ENCODE measurements at regions not wholly inside any gene's neighbourhood (a gene's known extent, or its start where the extent isn't known, plus 50 kb on each side); places are given as distances from the start of the nearest gene placed in this dataset.

GRCh38 chr2:76467326-76467725 is 756.6 kb upstream of the GCFC2 start:
- no peak overlapping the region for H3K4me3 Mint-ChIP-seq

GRCh38 chr2:76464310-76464709 is 753.6 kb upstream of the GCFC2 start:
- peaks cover 8% of the 10 kb centered on the region for H3K4me1 Mint-ChIP-seq
- Histone ChIP-seq H3K36me3 (ENCODE audit: control insufficient read depth, insufficient read depth, low read length) (no peaks in the 10 kb centered on the region), H3K27ac (ENCODE audit: low read depth, low read length) (no peak overlapping the region), H3K9me3 (ENCODE audit: control insufficient read depth, low read length) (no peaks in the 10 kb centered on the region), H3K4me3 (ENCODE audit: low read length) (no peak overlapping the region), H3K27me3 (ENCODE audit: control insufficient read depth, insufficient read depth, low read length, poor library complexity, severe bottlenecking) (no peaks in the 10 kb centered on the region), H3K4me1 (ENCODE audit: control insufficient read depth, insufficient read depth, low read length) (no peaks in the 10 kb centered on the region), H3K9ac (ENCODE audit: extremely low read depth, low read length, poor library complexity, severe bottlenecking) (no peak overlapping the region)
- no peaks in the 10 kb centered on the region for H3K9me3 Mint-ChIP-seq
- no peaks in the 10 kb centered on the region for H3K36me3 Mint-ChIP-seq (ENCODE audit: low read depth)
- WGBS, 2 experiments (ENCODE audit: insufficient coverage in 1 of 2, insufficient read length in 1 of 2) = 94 to 96% methylated on average over 2 of the region's 2 CpGs
- H3K27me3 Mint-ChIP-seq (ENCODE audit: insufficient read depth) = no peaks in the 10 kb centered on the region
- no peak overlapping the region for H3K27ac Mint-ChIP-seq
- TF ChIP-seq CTCF (conservative IDR thresholded peaks at IDR 0.05) = peak; percentile 50
- no peak overlapping the region for H3K4me3 Mint-ChIP-seq
- DNase-seq = no peak

More at GRCh38 chr2:76467326-76467725, 756.6 kb upstream of the GCFC2 start:
- Mint-ChIP-seq H3K9me3 (peaks cover 3% of the 10 kb centered on the region), H3K4me1 (peaks cover 8% of the 10 kb centered on the region), H3K36me3 (ENCODE audit: low read depth) (peaks cover 1% of the 10 kb centered on the region), H3K27ac (no peak overlapping the region), H3K27me3 (ENCODE audit: insufficient read depth) (no peaks in the 10 kb centered on the region)
- Histone ChIP-seq H3K27me3 (ENCODE audit: control insufficient read depth, insufficient read depth, low read length, poor library complexity, severe bottlenecking) (no peaks in the 10 kb centered on the region), H3K4me1 (ENCODE audit: control insufficient read depth, insufficient read depth, low read length) (no peaks in the 10 kb centered on the region), H3K9me3 (ENCODE audit: control insufficient read depth, low read length) (peaks cover 6% of the 10 kb centered on the region), H3K9ac (ENCODE audit: extremely low read depth, low read length, poor library complexity, severe bottlenecking) (no peak overlapping the region), H3K36me3 (ENCODE audit: control insufficient read depth, insufficient read depth, low read length) (no peaks in the 10 kb centered on the region), H3K27ac (ENCODE audit: low read depth, low read length) (no peak overlapping the region), H3K4me3 (ENCODE audit: low read length) (no peak overlapping the region)
- WGBS, 2 experiments (ENCODE audit: insufficient coverage in 1 of 2, insufficient read length in 1 of 2) = 82 to 97% methylated on average over 2 of the region's 2 CpGs
- TF ChIP-seq CTCF (conservative IDR thresholded peaks at IDR 0.05) = no peak
- DNase-seq = no peak

GRCh38 chr2:76461431-76461830 is 750.7 kb upstream of the GCFC2 start:
- no peak overlapping the region for H3K4me3 Mint-ChIP-seq
- no peak for TF ChIP-seq CTCF (conservative IDR thresholded peaks at IDR 0.05)
- DNase-seq = no peak
- WGBS, 2 experiments (ENCODE audit: insufficient coverage in 1 of 2, insufficient read length in 1 of 2) = 96 to 100% methylated on average over 2 to 4 of the region's 4 CpGs
- peaks cover 6% of the 10 kb centered on the region for H3K4me1 Mint-ChIP-seq
- H3K27me3 ChIP-seq (ENCODE audit: control insufficient read depth, insufficient read depth, low read length, poor library complexity, severe bottlenecking) = no peaks in the 10 kb centered on the region
- no peak overlapping the region for H3K27ac Mint-ChIP-seq
- H3K4me1 ChIP-seq (ENCODE audit: control insufficient read depth, insufficient read depth, low read length) = no peaks in the 10 kb centered on the region
- H3K9ac ChIP-seq (ENCODE audit: extremely low read depth, low read length, poor library complexity, severe bottlenecking) = no peak overlapping the region
- no peaks in the 10 kb centered on the region for H3K27me3 Mint-ChIP-seq (ENCODE audit: insufficient read depth)
- H3K36me3 ChIP-seq (ENCODE audit: control insufficient read depth, insufficient read depth, low read length) = no peaks in the 10 kb centered on the region
- no peaks in the 10 kb centered on the region for H3K9me3 ChIP-seq (ENCODE audit: control insufficient read depth, low read length)
- H3K9me3 Mint-ChIP-seq = no peaks in the 10 kb centered on the region
- H3K4me3 ChIP-seq (ENCODE audit: low read length) = no peak overlapping the region
- H3K36me3 Mint-ChIP-seq (ENCODE audit: low read depth) = no peaks in the 10 kb centered on the region
- no peak overlapping the region for H3K27ac ChIP-seq (ENCODE audit: low read depth, low read length)
